GM18858 (cell line): ENCODE measurements at regions not wholly inside any gene's neighbourhood (a gene's known extent, or its start where the extent isn't known, plus 50 kb on each side); places are given as distances from the start of the nearest gene placed in this dataset.
A peak's percentile ranks its signal among the peaks of the same experiment; 100 is the strongest.

Experiments used
- ATAC-seq: cut with Tn5 transposase; IDR thresholded peaks from one replicate; pipeline ENCODE4 v1.9.1; 2021; ENCODE audit not compliant: unreplicated experiment

GRCh38 chr1:194155962-194156361, 969.5 kb upstream of the B3GALT2 start:
- no peak for ATAC-seq

DNA sequence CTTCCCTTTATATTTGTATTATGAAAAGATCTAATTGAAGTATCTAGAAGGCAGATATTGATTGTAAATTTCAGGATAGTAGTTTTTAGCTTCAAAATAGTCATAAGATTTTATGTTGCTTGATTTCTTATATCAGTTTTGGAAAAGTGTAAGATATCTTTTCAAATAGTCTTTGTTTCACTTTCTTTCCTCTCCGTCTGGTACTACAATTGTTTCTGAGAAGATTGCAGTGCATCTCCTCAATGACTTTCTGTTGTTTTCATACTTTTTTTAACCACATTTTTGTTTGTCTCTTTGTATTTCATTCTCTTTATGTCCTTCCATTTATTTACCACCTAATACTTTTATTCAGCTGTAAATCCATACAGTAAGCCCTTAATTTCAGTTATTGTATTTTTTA, 964.6 kb upstream of the B3GALT2 start:
- no peak for ATAC-seq

DNA sequence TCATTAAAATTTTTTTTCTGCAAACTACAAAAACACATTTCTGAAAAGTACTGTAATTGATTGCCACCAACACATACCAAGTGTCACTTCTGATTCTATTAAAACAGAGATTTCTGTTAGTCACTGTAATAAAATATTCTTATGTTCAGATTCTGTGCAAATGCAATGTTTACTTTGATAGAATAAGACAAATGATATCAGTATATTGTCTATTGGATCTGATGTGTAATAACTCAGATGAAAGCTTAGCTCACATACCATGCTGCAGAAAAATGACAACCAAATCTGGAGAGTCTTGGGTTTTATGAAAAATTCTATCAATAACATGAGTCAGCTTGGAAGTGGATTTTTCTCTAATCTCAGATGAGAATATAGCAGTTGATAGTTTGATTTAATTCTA, 963.8 kb upstream of the B3GALT2 start:
- ATAC-seq = no peak

DNA sequence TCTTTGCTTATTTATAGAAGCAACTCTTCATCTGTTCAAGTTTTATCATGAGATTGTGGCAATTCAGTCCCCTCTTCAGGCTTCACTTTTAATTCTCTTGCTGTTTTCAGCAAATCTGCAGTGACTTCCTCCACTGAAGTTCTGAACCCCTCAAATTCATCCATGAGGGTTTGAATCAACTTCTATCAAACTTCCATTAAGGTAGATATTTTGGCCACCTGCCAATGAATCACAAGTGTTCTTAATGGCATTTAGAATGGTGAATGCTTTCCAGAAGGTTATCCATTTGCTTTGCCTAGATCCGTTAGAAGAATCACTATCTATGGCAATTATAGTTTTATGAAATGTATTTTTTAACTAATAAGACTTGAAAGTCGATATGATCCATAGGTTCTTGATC, 946.7 kb upstream of the B3GALT2 start:
- ATAC-seq = no peak

- ATAC-seq = no peak
Observed at GRCh38 chr1:194118086-194118485, 931.7 kb upstream of the B3GALT2 start.

DNA sequence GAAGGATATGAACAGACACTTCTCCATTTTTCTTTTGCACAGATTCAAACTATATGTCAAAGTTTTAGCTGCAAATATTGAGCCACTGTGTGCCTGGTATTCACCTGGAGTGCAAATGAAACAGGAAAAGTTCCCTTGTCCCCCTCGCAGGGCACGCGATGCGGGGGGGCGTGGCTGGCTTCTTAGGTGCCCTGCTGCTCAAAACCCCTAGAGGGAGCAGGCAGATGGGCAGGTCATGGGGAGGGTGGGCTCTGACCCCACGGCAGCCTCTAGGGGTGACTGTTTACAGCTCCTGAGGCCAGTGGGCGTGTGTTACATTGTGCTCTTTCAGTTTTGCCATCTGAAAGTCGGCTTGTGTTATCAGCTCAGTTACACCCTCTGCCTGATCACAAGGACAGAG, 931.2 kb upstream of the B3GALT2 start:
- no peak for ATAC-seq

DNA sequence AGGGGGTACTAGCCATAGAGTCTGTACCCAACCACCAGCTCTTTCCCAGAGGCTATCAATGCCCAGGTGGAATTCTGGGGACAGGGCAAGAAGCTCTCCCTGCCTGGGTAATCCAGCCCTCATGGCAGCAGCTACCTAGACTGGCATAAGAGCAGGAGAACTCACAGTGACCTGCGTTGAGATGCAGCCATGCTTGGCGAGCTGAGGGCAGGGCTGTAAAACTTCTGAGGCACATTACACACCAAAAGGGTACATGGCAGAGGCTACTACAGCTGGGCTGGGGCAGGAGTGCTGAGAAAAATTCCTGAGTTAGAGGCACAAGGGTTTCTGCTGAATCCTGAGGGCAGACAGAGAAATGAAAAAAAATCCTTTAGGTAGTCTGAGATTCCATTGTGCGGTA, 927.9 kb upstream of the B3GALT2 start:
- ATAC-seq = no peak

DNA sequence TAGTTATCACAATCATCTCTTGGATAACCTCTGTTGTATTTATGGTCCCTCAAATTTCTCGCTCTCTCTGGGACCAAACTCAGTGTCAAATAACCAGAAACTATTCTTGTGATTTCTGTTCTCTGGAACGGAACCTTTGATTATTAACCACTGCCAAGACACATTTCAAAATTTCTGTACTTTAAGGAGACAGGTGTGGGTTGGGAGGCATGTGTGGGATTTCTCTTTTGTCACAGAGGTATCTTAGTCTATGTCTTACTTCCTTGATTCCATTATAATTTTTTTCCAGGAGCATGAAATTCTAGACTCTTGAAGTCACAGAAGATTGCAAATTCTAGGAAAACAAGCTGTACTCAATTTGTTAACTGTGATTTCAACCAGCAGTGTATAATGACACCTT, 919.0 kb upstream of the B3GALT2 start:
- no peak for ATAC-seq

- no peak for ATAC-seq
Observed at GRCh38 chr1:194104247-194104844, 917.9 kb upstream of the B3GALT2 start.

DNA sequence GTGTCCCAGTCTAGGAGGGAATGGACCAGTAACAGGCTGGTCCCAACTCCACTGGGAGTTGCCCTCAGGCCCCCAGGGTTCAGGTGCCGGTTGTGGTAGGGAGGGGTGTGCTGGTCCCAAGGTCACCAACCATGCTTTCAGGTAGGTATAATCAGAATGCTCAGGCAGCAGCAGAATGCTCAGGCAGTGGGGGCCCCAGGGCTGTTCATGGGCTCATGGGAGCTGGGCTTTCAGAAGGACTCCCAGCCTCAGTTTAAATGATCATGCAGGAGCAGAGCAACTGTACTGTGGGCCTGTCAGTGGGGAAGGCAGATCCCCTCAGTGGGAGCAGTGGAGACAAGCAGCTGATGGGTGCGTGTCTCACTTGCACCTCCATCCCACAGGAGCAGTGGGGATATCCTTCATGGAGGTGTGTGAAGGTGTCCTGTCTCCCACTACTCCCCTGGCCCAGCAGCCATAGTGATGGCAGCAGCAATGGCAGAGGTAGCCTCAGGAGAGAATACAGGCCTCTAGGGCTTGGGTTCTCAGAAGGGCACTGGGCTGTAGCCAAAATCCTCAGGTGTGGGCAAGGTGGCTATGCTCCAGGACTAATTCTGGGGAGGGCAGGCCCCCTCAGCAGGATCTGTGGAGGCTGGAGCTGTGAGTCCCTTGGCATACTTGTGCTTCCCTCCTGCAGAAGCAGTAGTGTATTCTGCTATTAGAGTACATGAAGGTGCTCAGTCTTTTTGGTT, 917.3 kb upstream of the B3GALT2 start:
- ATAC-seq = no peak

DNA sequence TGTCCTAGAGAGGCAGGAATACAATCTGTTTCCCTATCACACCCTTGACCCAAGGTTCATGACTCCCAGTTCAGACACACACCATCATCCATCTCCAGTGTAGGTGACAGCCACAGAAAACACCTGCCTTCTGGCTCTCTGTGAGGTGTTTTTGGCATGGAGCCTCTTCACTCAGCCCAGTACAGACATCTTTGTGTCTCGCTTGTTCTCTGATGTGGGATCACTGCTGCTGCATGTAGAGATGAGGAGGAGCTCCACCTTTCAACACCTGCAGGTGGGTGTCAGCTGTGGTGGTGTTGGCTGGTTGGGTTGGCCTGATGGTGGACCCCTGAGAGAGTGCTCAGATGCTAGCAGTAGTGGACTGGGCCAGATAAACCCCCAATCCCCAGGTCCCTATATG, 916.7 kb upstream of the B3GALT2 start:
- no peak for ATAC-seq

DNA sequence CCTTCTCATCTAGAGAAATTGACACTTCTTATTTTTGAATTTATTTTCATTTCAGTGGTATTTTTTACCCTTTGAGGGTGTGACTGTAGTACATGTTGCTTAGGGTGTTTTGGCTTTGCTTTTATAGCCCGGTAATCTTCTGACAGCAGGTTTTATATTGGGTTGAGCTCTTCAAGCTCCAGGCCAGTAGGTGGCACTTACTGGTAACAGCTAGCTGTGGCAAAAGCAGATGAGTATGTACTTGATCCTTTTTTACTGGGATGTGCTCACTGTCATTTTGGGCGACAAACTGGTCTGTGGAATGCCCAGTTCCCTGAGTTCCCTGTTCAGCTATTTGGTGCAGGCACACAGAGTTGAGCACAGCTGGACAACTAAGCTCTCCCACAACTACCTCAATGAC, 916.2 kb upstream of the B3GALT2 start:
- no peak for ATAC-seq

DNA sequence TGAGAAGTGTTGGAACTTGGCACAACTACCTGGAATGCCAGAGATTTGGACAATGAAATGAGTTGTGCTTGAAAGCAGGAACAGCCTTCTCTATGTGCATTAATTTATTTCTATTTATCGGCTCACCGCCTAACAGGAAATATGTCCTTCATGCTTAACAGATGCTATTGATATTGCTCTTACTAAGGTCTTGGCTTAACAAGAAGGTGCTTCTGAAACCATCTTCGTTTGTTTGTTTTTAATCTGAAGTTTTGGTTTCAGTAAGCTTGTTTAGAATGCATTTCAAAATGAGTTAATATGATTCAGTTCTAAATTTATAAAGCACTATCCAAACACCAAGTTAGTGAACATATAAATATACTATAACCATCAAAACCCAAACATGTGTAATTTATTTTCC, 898.3 kb upstream of the B3GALT2 start:
- ATAC-seq = peak; percentile 43

DNA sequence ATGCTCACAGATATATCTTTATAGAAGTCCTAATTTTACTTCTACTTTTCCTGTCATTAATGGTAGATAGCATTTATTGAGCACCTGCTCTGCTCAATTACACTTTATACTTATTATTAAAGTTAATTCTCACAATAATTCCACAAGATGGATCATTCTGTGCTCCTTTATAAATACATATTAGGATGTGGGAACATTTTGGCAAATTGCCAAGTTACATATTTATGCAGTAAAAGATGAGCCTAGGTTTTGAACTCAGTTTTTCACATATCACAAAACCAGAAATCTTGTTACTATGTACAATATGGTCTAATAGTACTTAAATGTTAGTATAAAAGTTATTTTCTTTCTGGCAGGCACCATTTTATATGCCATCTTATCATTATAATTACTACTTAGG, 895.0 kb upstream of the B3GALT2 start:
- no peak for ATAC-seq

DNA sequence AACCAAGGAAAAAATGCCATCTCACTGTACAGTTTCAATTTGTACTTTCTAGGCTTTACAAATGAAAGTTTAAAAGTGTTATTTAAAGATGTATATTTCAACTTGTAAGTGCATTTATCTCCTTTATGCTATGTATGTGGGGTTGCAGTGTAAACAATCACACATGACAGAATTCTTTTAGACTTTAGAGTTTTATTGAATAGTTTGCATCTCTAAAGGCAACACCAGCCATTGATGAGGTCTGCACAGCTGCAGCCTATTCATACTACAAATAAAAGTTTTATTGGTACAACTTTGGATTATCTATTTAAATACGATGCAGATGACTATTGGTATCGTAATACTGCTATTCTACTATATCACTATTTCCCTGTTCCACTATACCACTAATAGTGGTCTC, 894.4 kb upstream of the B3GALT2 start:
- no peak for ATAC-seq

DNA sequence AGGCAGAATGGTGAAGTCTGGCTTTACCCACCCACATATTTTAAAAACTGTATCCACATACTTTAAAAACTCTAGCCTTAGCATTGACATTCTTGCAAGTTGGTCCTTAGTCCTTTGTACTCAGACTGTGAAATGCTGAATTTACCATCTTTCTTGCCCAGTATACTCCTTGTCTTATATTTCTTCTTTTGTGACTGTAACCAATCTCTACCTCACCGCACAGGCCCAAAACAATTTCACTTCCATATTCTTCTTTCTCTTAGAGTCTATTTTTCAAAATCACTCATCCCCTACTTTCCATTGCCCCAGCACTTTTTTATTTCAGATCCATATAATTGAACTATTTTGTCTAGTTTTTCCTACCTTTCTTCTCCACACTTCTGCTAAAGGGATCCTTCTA, 892.4 kb upstream of the B3GALT2 start:
- ATAC-seq = peak; percentile 86

GRCh38 chr1:194076646-194077045, 890.2 kb upstream of the B3GALT2 start:
- ATAC-seq = no peak

GRCh38 chr1:194073833-194074232, 887.4 kb upstream of the B3GALT2 start:
- ATAC-seq = no peak

GRCh38 chr1:194071205-194071604, 884.8 kb upstream of the B3GALT2 start:
- ATAC-seq = no peak

DNA sequence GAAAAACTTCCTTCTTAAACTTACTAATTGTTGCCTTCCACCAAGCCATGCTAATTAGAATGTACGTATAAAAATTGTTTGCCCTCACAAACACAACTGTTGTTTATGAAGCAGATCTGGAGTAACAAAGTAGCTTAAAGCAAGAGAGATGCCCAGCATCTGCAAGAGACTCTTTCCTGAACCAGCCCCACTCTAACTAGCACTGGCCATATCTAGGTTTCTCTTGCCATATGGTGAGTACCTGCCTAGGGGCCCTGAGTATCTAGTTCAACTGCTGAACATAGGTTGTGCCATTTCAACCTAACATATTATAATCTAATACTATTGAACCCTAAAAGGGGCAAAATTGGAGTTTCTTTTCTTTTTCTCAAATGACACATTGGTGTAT, 883.4 kb upstream of the B3GALT2 start:
- no peak for ATAC-seq

GRCh38 chr1:194069168-194069830, 882.9 kb upstream of the B3GALT2 start:
- ATAC-seq = no peak

DNA sequence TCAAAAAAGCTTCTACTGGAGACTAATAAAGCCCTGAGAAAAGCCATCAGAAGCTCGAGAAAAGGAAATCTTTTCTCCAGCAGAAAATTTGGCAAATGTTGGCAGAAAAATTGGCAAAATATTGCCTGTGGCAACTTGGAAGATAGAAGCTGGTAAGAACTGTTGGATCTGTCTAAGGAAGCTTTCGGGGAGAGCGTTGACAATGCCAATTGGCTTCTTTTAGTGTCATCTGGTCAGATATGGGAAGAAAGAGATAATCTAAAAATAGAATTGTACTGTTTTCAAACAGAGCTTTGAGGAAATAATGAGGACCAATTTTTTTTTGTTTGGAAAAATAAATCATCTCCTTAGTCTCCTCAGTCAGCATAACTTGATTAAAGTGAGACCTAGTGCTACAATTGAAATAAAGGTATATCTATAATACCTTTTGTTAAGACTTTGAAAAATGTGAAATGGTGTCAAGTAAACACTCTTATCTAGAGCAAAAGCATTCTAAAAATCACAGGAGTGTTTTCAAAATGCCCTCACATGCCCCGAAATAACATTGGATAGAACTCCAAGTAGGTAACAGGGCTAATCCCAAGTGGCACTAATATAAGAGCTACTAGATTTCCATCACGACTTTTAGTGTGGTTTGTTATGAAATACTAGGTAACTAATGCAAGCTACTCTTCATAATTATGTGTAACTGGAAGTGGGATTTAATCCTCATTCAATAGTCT, 882.2 kb upstream of the B3GALT2 start:
- ATAC-seq = no peak
